HEK293 (cell line): ENCODE measurements at regions not wholly inside any gene's neighbourhood (a gene's known extent, or its start where the extent isn't known, plus 50 kb on each side); places are given as distances from the start of the nearest gene placed in this dataset.

ENCODE experiments used
- CTCF ChIA-PET: fragments of 350-600 bp; formaldehyde crosslinking; extraction: SDS; loops from one replicate; lab custom pipeline; 2021; ENCODE audit warnings: antibody characterized with exemption; lab: Yijun Ruan, JAX
- POLR2A ChIA-PET: fragments of 300-600 bp; formaldehyde crosslinking; extraction: SDS; loops from one replicate; lab custom pipeline; 2020; ENCODE audit warnings: antibody characterized with exemption, inconsistent platforms; lab: Yijun Ruan, JAX
- H3K27ac ChIP-seq: fragments of 200-500 bp; sonication (Bioruptor generic); 2 replicates; pipeline ENCODE4 v1.5.1; 2014; ENCODE audit warnings: low read depth, low read length, control low read depth, inconsistent platforms; ENCODE audit errors: extremely low read depth
- H3K36me3 ChIP-seq, 2 experiments: fragments of 200-500 bp in 1 of 2; sonication (Bioruptor generic) in 1 of 2; 1 replicate in 1 of 2; 2 replicates in 1 of 2; pipeline ENCODE4 v1.5.1; 2014 to 2017; ENCODE audit warnings: inconsistent platforms in 2 of 2, low read length in 2 of 2; ENCODE audit not compliant: control insufficient read depth in 2 of 2, insufficient read depth in 1 of 2
- H3K4me1 ChIP-seq: fragments of 200-500 bp; sonication (Bioruptor generic); 2 replicates; pipeline ENCODE4 v1.5.1; 2014; ENCODE audit warnings: mild to moderate bottlenecking, low read length, inconsistent platforms; ENCODE audit not compliant: control insufficient read depth, insufficient read depth
- H3K4me3 ChIP-seq: 2 replicates; pipeline ENCODE4 v1.5.1; 2011; ENCODE audit warnings: low read depth, mild to moderate bottlenecking, control low read depth, low read length, moderate library complexity
- H3K9me3 ChIP-seq: fragments of 200-500 bp; sonication (Bioruptor generic); 2 replicates; pipeline ENCODE4 v1.5.1; 2014; ENCODE audit warnings: low read depth, low read length, inconsistent platforms; ENCODE audit not compliant: control insufficient read depth, insufficient read depth
- GLI2 ChIP-seq: fragments of 450-650 bp; formaldehyde crosslinking; IDR thresholded peaks from 2 replicates; pipeline ENCODE4; 2017; ENCODE audit warnings: missing biosample characterization, missing genetic modification characterization, low read depth, borderline replicate concordance
- GLIS2 ChIP-seq: fragments of 450-650 bp; formaldehyde crosslinking; IDR thresholded peaks from 2 replicates; pipeline ENCODE4 v1.5.1; 2016; ENCODE audit warnings: missing biosample characterization, missing genetic modification characterization
- KLF16 ChIP-seq: fragments of 450-650 bp; formaldehyde crosslinking; IDR thresholded peaks from 2 replicates; pipeline ENCODE4 v1.5.1; 2017; ENCODE audit warnings: missing biosample characterization, missing genetic modification characterization
- PRDM1 ChIP-seq: fragments of 450-650 bp; formaldehyde crosslinking; IDR thresholded peaks from 2 replicates; pipeline ENCODE4; 2016; ENCODE audit warnings: missing biosample characterization, missing genetic modification characterization
- SCRT1 ChIP-seq: fragments of 450-650 bp; formaldehyde crosslinking; IDR thresholded peaks from 2 replicates; pipeline ENCODE4 v1.5.1; 2016; ENCODE audit warnings: missing biosample characterization, missing genetic modification characterization, borderline replicate concordance
- SP7 ChIP-seq: fragments of 450-650 bp; formaldehyde crosslinking; IDR thresholded peaks from 2 replicates; pipeline ENCODE4 v1.5.1; 2016; ENCODE audit warnings: missing biosample characterization, missing genetic modification characterization
- ZBTB20 ChIP-seq: fragments of 450-650 bp; formaldehyde crosslinking; IDR thresholded peaks from 2 replicates; pipeline ENCODE4 v1.5.1; 2016; ENCODE audit warnings: missing biosample characterization, missing genetic modification characterization
- ZFP37 ChIP-seq: fragments of 450-650 bp; formaldehyde crosslinking; IDR thresholded peaks from 2 replicates; pipeline ENCODE4 v1.5.1; 2016; ENCODE audit warnings: missing biosample characterization, missing genetic modification characterization
- ZNF140 ChIP-seq: fragments of 450-650 bp; formaldehyde crosslinking; IDR thresholded peaks from 2 replicates; pipeline ENCODE4 v1.5.1; 2016; ENCODE audit warnings: missing biosample characterization, missing genetic modification characterization
- ZNF16 ChIP-seq: fragments of 450-650 bp; formaldehyde crosslinking; IDR thresholded peaks from 2 replicates; pipeline ENCODE4 v1.5.1; 2016; ENCODE audit warnings: low read depth, missing biosample characterization, missing genetic modification characterization
- ZNF175 ChIP-seq: fragments of 450-650 bp; formaldehyde crosslinking; IDR thresholded peaks from 2 replicates; pipeline ENCODE4 v1.5.1; 2016; ENCODE audit warnings: missing biosample characterization, missing genetic modification characterization
- ZNF211 ChIP-seq: fragments of 450-650 bp; formaldehyde crosslinking; IDR thresholded peaks from 2 replicates; pipeline ENCODE4 v1.5.1; 2016; ENCODE audit warnings: low read depth, missing biosample characterization, missing genetic modification characterization
- ZNF248 ChIP-seq: fragments of 450-650 bp; formaldehyde crosslinking; IDR thresholded peaks from 2 replicates; pipeline ENCODE4 v1.5.1; 2017; ENCODE audit warnings: missing biosample characterization, missing genetic modification characterization
- ZNF394 ChIP-seq: fragments of 450-650 bp; formaldehyde crosslinking; IDR thresholded peaks from 2 replicates; pipeline ENCODE4 v1.5.1; 2016; ENCODE audit warnings: missing biosample characterization, missing genetic modification characterization, mild to moderate bottlenecking, moderate library complexity, borderline replicate concordance
- ZNF404 ChIP-seq: fragments of 450-650 bp; formaldehyde crosslinking; IDR thresholded peaks from 2 replicates; pipeline ENCODE4 v1.5.1; 2017; ENCODE audit warnings: missing biosample characterization, missing genetic modification characterization
- ZNF610 ChIP-seq: fragments of 450-650 bp; formaldehyde crosslinking; IDR thresholded peaks from 2 replicates; pipeline ENCODE4 v1.5.1; 2016; ENCODE audit warnings: missing biosample characterization, missing genetic modification characterization, borderline replicate concordance
- ZNF707 ChIP-seq: fragments of 450-650 bp; formaldehyde crosslinking; IDR thresholded peaks from 2 replicates; pipeline ENCODE4 v1.5.1; 2016; ENCODE audit warnings: missing biosample characterization, missing genetic modification characterization
- ZSCAN23 ChIP-seq: fragments of 450-650 bp; formaldehyde crosslinking; IDR thresholded peaks from 2 replicates; pipeline ENCODE4 v1.5.1; 2016; ENCODE audit warnings: missing biosample characterization, missing genetic modification characterization
- TF ChIP-seq, protein P1 (sequence below): fragments of 450-650 bp; formaldehyde crosslinking; IDR thresholded peaks from 2 replicates; pipeline ENCODE4 v1.5.1; 2016; ENCODE audit warnings: missing biosample characterization, missing genetic modification characterization, low read depth
- TF ChIP-seq, protein P2 (sequence below): fragments of 450-650 bp; formaldehyde crosslinking; IDR thresholded peaks from 2 replicates; pipeline ENCODE4 v1.5.1; 2017; ENCODE audit warnings: missing biosample characterization, mild to moderate bottlenecking, missing genetic modification characterization, moderate library complexity
- TF ChIP-seq, protein P3 (sequence below): fragments of 450-650 bp; formaldehyde crosslinking; IDR thresholded peaks from 2 replicates; pipeline ENCODE4 v1.5.1; 2016; ENCODE audit warnings: missing biosample characterization, missing genetic modification characterization
- TF ChIP-seq, protein P4 (sequence below): fragments of 450-650 bp; formaldehyde crosslinking; IDR thresholded peaks from 2 replicates; pipeline ENCODE4 v1.5.1; 2016; ENCODE audit warnings: missing biosample characterization, missing genetic modification characterization
- TF ChIP-seq, protein P5 (sequence below): fragments of 450-650 bp; formaldehyde crosslinking; IDR thresholded peaks from 2 replicates; pipeline ENCODE4 v1.5.1; 2016; ENCODE audit warnings: missing biosample characterization, missing genetic modification characterization
- TF ChIP-seq, protein P6 (sequence below): fragments of 450-650 bp; IDR thresholded peaks from 2 replicates; pipeline ENCODE4 v1.5.1; 2018; ENCODE audit warnings: missing biosample characterization, missing genetic modification characterization

DNA sequence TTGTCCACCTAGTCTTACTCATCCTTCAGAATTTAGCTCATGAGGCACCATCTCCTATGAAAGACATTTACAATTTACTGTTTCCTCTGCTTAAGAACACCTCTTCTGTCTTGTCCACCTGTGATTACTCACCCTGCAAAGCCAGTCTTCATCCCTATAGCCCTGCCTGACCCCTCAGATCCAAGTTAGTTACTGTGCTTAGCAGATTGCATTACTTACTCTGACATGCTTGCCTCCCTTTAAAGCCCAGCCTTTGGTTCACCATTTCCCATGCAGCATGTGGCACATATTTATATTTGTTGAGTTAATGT, 60.9 kb upstream of the VCAM1 start:
- Histone ChIP-seq H3K27ac (no peak overlapping the region), H3K4me3 (no peak overlapping the region), H3K9me3 (no peaks in the 10 kb centered on the region), H3K4me1 (no peaks in the 10 kb centered on the region), H3K36me3 (no peaks in the 10 kb centered on the region)
- TF ChIP-seq ZNF248 (tag by site-specific recombination) = no peak
- TF ChIP-seq SCRT1 = no peak
- TF ChIP-seq, protein P1, sequence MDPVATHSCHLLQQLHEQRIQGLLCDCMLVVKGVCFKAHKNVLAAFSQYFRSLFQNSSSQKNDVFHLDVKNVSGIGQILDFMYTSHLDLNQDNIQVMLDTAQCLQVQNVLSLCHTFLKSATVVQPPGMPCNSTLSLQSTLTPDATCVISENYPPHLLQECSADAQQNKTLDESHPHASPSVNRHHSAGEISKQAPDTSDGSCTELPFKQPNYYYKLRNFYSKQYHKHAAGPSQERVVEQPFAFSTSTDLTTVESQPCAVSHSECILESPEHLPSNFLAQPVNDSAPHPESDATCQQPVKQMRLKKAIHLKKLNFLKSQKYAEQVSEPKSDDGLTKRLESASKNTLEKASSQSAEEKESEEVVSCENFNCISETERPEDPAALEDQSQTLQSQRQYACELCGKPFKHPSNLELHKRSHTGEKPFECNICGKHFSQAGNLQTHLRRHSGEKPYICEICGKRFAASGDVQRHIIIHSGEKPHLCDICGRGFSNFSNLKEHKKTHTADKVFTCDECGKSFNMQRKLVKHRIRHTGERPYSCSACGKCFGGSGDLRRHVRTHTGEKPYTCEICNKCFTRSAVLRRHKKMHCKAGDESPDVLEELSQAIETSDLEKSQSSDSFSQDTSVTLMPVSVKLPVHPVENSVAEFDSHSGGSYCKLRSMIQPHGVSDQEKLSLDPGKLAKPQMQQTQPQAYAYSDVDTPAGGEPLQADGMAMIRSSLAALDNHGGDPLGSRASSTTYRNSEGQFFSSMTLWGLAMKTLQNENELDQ (tag by site-specific recombination) = no peak
- no peak for TF ChIP-seq ZNF140 (tag by site-specific recombination)
- TF ChIP-seq ZNF610 (tag by site-specific recombination) = no peak
- TF ChIP-seq, protein P2, sequence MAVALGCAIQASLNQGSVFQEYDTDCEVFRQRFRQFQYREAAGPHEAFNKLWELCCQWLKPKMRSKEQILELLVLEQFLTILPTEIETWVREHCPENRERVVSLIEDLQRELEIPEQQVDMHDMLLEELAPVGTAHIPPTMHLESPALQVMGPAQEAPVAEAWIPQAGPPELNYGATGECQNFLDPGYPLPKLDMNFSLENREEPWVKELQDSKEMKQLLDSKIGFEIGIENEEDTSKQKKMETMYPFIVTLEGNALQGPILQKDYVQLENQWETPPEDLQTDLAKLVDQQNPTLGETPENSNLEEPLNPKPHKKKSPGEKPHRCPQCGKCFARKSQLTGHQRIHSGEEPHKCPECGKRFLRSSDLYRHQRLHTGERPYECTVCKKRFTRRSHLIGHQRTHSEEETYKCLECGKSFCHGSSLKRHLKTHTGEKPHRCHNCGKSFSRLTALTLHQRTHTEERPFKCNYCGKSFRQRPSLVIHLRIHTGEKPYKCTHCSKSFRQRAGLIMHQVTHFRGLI (tag by site-specific recombination) = no peak
- TF ChIP-seq ZNF16 (tag by site-specific recombination) = no peak
- no peak for TF ChIP-seq ZNF175 (tag by site-specific recombination)
- no peak for TF ChIP-seq GLI2 (tag by site-specific recombination)
- no peak for TF ChIP-seq ZNF404 (tag by site-specific recombination)
- TF ChIP-seq, protein P3, sequence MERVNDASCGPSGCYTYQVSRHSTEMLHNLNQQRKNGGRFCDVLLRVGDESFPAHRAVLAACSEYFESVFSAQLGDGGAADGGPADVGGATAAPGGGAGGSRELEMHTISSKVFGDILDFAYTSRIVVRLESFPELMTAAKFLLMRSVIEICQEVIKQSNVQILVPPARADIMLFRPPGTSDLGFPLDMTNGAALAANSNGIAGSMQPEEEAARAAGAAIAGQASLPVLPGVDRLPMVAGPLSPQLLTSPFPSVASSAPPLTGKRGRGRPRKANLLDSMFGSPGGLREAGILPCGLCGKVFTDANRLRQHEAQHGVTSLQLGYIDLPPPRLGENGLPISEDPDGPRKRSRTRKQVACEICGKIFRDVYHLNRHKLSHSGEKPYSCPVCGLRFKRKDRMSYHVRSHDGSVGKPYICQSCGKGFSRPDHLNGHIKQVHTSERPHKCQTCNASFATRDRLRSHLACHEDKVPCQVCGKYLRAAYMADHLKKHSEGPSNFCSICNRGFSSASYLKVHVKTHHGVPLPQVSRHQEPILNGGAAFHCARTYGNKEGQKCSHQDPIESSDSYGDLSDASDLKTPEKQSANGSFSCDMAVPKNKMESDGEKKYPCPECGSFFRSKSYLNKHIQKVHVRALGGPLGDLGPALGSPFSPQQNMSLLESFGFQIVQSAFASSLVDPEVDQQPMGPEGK = no peak
- no peak for TF ChIP-seq ZFP37 (tag by site-specific recombination)
- ChIA-PET POLR2A (no interaction called here), CTCF (interaction anchor here (0.9 kb wide), 1 partner anchor 161 kb away, joined by 4 read pairs; no protein-coding TSS in a partner anchor)

DNA sequence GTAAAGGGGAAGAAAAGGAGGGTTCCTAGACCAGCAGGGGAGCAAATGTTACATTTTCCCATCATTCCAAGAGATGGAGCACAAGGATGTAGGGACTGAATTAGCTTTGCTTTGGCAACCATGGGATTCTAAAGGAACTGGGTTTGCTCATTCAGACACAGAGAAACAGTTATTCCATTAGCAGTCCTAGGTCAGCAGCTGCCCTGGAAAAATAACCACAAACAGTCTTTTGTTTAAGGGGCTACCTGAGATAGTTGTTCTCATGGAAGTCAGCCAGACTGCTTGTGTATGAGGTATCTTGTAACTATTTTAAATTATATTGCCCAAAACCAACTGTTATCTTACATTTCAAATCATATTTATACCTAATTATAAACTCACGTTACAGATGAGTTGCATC, 58.4 kb upstream of the VCAM1 start:
- Histone ChIP-seq H3K4me1 (no peaks in the 10 kb centered on the region), H3K4me3 (no peak overlapping the region), H3K9me3 (no peaks in the 10 kb centered on the region), H3K27ac (no peak overlapping the region), H3K36me3 (no peaks in the 10 kb centered on the region)
- POLR2A ChIA-PET = no interaction called here
- CTCF ChIA-PET = interaction anchor here (0.6 kb wide), 1 partner anchor 73 kb away, joined by 4 read pairs; no protein-coding TSS in a partner anchor
- TF ChIP-seq ZNF707 (no peak), ZSCAN23 (tag by site-specific recombination) (no peak), ZBTB20 (tag by site-specific recombination) (no peak), SP7 (tag by site-specific recombination) (no peak), GLIS2 (tag by site-specific recombination) (no peak), PRDM1 (tag by site-specific recombination) (no peak), ZNF394 (tag by site-specific recombination) (no peak), ZNF211 (tag by site-specific recombination) (no peak), KLF16 (tag by site-specific recombination) (no peak)
- TF ChIP-seq, protein P4, sequence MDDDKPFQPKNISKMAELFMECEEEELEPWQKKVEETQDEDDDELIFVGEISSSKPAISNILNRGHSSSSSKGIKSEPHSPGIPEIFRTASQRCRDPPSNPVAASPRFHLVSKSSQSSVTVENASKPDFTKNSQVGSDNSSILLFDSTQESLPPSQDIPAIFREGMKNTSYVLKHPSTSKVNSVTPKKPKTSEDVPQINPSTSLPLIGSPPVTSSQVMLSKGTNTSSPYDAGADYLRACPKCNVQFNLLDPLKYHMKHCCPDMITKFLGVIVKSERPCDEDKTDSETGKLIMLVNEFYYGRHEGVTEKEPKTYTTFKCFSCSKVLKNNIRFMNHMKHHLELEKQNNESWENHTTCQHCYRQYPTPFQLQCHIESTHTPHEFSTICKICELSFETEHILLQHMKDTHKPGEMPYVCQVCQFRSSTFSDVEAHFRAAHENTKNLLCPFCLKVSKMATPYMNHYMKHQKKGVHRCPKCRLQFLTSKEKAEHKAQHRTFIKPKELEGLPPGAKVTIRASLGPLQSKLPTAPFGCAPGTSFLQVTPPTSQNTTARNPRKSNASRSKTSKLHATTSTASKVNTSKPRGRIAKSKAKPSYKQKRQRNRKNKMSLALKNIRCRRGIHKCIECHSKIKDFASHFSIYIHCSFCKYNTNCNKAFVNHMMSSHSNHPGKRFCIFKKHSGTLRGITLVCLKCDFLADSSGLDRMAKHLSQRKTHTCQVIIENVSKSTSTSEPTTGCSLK (tag by site-specific recombination) = no peak
- TF ChIP-seq, protein P5, sequence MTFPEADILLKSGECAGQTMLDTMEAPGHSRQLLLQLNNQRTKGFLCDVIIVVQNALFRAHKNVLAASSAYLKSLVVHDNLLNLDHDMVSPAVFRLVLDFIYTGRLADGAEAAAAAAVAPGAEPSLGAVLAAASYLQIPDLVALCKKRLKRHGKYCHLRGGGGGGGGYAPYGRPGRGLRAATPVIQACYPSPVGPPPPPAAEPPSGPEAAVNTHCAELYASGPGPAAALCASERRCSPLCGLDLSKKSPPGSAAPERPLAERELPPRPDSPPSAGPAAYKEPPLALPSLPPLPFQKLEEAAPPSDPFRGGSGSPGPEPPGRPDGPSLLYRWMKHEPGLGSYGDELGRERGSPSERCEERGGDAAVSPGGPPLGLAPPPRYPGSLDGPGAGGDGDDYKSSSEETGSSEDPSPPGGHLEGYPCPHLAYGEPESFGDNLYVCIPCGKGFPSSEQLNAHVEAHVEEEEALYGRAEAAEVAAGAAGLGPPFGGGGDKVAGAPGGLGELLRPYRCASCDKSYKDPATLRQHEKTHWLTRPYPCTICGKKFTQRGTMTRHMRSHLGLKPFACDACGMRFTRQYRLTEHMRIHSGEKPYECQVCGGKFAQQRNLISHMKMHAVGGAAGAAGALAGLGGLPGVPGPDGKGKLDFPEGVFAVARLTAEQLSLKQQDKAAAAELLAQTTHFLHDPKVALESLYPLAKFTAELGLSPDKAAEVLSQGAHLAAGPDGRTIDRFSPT (tag by site-specific recombination) = no peak
- TF ChIP-seq, protein P6, sequence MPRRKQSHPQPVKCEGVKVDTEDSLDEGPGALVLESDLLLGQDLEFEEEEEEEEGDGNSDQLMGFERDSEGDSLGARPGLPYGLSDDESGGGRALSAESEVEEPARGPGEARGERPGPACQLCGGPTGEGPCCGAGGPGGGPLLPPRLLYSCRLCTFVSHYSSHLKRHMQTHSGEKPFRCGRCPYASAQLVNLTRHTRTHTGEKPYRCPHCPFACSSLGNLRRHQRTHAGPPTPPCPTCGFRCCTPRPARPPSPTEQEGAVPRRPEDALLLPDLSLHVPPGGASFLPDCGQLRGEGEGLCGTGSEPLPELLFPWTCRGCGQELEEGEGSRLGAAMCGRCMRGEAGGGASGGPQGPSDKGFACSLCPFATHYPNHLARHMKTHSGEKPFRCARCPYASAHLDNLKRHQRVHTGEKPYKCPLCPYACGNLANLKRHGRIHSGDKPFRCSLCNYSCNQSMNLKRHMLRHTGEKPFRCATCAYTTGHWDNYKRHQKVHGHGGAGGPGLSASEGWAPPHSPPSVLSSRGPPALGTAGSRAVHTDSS (tag by site-specific recombination) = no peak
